Activated T-cell treated with anti-CD3 and anti-CD28 coated beads for 1 hour (primary cell): ENCODE measurements at regions not wholly inside any gene's neighbourhood (a gene's known extent, or its start where the extent isn't known, plus 50 kb on each side); places are given as distances from the start of the nearest gene placed in this dataset.
"Not testable (repeated sequence)": the region's sequence is repeated elsewhere in the genome, so short reads cannot be mapped to it uniquely, and the experiment has no call there.

ENCODE experiments used
- DNase-seq: peaks from one replicate; pipeline ENCODE4 v3.0.0-alpha.2; 2020; ENCODE audit warnings: low read depth

DNA sequence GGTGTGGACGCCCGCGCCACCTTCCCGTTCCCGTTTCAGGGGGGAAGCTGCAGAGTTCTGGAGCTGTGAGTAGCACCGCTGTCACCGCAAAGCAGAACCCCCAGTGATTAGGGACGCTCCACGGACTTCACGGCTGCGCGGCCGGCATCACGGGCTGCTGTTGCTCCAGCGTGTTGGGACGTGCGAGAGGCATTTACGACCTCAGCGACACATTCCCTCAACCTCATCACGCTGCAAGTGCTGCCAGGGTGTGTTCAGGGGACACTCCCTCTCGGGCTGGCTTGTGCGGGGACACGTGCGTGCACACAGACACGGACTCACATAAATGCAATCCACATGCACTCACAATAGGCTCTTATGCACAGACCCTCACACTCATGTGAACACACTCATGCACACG is 187.9 kb downstream of the NPIPB11 start:
- DNase-seq, result not testable (repeated sequence)

DNA sequence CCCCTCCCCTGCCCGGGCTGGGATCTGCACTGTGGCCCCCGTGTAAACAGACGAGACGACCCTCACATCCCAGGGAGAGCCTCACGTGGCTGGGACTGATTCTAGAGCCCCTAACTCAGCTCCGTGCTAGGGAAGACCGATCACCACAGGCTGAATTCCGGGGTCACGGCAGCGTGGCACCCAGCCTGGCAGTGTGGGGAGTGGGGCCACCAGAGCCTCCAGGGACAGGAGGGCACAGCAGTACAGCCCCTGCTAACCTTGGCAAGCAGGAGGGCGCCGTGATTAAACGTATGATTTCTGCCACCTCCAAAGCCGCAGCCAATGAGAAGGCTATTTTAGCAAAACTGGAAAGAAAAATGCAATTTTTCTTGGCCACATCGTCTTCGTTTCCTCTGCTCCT is 188.3 kb downstream of the NPIPB11 start:
- DNase-seq, result not testable (repeated sequence)

DNA sequence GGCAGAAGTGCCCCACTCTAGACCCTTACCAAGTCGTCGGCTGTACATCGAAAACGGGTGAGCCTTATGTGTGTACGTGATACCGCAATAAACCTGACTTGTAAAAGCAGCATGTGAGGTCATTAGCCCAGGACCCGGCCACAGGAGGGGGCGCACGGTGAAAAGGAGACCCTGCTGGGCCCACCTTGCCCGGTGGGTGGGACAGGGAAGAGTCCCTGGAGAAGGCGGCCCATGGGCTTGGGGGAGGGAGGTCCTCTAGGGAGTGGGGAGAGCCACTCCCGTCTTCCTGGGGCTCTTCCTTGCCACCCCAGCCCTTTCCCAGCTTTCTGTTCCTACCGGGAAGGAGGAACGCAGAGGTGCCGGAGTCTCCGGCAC is 188.8 kb downstream of the NPIPB11 start:
- DNase-seq, result not testable (repeated sequence)

DNA sequence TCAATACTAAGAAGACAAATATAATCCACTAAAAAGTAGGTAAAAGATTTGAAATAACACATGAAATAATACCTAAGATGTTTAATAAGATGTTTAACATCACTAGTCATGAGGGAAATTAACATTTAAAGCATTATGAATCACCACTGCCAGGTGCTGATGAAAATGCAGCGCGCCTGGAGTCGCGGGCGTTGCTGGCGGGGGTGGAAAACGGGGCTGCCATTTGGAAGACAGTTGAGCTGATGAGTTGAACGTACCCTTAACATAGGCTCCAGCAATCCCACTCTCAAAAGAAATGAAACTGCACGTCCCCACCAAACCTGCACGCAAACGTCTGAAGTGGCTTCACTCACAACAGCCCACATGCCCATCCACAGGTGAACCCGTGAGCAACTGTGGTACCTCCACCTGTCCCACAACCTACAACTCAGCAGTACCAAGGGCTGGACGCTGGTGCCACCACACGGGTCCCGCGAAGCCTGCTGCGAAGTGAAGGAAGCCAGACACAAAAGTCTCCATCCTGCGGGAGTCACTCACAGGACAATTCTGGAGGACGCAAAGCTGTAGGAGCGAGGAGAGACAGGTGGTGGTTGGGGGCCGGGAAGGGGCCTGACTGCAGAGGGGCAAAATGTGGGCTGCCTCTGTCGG is 189.3 kb downstream of the NPIPB11 start:
- DNase-seq, result not testable (repeated sequence)

DNA sequence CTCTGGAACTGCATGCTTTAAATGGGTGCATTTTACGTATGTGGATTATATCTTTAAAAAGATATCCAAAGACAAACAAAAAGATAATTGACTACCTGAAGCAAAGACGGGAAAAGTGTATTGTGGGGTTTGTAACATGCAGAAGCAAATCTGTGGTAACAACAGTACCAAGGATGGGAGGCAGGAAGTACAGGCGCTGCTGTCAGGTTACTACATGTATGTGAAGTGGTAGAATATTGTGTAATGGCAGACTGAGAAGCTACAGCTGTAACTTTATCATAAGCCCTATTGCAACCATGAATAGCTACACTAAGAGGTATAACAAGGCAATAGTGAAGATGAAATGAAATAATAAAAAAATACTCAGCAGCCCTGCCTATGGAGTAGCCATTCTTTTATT is 192.7 kb downstream of the NPIPB11 start:
- DNase-seq, result not testable (repeated sequence)

DNA sequence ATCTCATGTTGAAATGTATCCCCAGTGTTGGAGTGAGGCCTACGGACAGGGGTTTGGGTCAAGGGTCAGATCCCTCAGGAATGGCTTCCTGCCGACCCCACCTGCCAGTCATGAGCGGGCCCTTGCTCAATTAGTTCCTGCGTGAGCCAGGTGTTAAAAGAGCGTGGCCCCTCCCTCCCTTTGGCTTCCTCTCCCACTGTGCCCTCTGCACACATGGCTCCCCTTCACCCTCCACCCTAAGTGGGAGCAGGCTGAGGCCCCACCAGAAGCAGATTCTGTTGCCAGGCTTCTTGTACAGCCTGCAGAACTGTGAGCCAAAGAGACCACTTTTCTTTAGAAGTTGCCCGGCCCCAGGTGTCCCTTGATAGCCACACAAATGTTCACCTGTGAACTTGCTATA is 193.3 kb downstream of the NPIPB11 start:
- not testable (repeated sequence) for DNase-seq

DNA sequence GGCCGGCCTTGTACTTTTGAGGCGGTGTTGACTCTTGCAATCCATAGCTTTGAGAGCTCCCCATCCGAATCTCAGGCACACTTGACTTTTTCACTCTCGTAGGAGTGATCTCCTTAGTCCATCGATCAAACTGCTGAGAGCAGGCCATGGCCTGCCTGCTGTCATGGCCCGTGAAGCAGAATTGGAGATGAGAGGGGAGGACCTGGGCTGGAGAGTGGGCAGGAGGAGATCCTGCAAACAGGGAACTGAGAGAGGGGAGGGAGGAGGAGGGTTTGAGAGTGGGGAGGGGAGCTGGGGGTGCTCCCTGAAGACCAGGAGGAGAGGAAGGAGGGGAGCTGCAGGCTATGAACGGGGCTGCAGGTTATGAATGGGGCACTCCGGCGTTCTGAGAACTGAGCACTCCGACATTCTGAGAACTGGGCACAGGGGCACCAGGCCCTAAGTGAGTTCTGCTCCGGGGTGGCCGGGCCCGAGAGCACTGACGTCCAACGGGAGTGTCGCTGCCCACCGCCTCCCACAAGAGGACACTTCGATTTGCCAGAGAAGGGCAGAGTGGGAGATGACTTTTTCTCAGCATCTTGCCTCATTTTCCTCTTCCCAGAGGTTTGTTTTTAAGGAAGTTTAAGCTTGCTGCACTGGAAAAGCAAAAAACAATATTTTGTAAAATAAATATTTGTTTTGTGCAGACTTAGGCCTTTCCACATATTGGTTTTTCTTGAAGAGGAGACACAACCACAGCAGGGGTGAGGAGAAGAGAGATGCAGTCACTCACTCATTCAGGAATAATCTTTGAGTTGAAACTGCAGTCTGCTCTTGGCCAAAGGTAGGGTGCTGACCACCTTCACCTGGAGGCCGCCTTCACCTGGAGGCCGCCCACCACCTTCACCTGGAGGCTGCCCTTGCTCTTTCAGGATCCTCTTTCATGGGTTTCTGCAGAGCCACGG is 194.2 kb downstream of the NPIPB11 start:
- DNase-seq, result not testable (repeated sequence)

DNA sequence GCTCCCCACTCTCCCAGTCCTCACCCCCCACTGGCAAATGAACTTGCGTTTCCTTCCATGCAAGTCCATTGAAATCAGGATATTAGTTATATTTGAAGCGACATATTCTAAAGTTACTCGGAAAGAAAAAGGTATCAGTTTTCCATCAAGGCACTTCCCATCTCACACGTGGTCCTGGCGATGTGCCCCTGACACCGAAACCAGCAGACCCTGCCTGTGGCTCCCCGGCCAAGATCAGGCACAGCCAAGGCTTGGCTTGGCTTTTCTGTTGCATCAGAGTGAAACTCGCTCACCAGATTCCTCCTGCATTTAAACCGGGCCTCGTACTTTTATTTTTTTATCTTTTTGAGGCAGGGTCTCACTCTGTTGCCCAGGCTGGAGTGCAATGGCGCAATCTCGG is 195.1 kb downstream of the NPIPB11 start:
- not testable (repeated sequence) for DNase-seq

DNA sequence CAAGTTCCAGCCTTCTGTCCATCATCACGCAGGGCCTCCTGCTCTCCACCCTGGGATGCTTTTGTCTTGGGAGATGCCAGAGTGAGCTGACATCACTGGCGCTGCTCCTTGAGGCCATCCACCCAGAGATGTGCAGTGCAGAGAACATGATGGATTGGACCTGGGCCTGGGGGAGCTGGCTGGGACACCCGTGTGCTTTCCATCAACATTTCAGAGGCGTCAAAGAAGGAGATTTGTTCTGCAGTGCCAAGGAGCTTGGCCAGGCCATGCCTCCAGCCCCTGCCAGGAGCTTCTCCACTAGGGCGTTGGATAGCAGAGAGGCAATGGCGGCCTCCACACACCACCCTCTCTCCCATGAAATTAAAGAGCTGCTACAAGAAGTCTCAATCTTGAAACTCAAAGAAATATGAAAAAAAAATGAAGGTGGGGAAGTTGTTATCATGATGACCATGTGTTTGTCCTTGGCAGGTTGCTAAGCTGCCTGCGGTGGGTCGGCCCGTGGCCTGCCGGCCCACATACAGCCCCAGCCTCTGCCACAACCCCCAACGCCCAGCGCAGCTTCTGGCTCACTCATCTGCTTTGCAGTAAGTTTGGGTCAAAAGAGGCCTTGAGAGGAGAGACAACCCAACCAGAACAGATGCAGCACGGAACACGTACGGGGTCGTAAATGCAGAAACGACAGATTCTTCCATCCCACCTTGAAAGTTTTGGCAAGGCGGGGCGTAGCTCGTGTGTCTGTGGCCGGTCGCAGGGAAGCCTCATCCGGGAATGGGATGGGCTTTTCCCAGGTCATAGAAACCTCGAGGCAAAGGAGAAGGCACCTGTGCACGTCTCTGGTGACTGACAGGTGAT is 196.0 kb downstream of the NPIPB11 start:
- DNase-seq, result not testable (repeated sequence)

DNA sequence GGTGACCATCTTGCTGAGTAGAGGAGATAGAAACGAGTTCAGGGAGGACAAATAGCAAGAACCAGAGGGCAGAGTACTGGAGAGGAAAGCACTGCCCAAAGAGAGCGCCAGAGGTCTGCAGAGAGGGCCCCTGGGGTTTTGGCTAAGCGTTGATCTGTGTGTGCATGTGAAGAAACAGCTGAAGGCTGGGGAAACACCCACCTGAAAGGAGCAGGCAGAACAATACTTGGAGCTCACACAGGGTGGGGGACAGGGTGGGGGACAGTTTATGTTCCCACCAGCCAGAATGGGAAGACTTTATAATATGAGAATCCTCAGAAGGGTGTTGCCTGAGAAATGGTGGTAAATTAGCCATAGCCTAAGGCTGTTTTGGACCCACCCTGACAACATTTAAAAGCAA is 200.4 kb downstream of the NPIPB11 start:
- not testable (repeated sequence) for DNase-seq

DNA sequence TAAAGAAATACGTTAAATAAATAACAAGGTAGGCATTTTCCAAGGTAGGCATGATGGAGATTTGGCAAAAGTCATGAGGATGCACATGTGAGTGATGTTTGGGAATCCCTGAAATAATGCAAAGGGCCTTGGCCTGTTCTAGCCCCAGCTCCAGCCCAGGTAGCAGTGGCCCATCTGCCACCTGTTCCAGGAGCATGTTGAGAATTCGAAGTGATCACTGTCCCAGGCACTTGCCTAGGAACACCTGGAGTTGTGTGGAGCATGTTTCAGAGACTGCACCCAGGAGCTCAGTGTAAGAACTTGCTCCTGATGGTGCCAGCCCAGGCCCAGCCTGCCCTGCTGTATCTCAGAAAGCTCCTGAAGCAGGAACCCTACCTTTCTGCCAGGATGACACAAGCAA is 201.4 kb downstream of the NPIPB11 start:
- not testable (repeated sequence) for DNase-seq

DNA sequence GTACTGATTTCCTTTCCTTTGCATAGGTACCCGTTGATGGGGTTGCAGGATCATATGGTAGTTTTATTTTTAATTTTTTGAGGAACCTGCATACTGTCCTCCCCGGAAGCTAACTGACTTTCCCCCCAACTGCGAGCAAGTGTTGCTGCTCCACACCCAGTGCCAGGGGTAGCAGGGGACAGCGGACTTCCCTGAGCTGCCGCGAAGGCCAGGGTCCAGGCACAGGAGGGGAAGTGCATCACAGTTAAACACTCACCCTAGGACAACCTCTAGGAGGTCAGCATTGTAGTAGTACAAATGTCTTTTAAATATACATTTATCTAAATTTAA is 201.7 kb downstream of the NPIPB11 start:
- no peak for DNase-seq

DNA sequence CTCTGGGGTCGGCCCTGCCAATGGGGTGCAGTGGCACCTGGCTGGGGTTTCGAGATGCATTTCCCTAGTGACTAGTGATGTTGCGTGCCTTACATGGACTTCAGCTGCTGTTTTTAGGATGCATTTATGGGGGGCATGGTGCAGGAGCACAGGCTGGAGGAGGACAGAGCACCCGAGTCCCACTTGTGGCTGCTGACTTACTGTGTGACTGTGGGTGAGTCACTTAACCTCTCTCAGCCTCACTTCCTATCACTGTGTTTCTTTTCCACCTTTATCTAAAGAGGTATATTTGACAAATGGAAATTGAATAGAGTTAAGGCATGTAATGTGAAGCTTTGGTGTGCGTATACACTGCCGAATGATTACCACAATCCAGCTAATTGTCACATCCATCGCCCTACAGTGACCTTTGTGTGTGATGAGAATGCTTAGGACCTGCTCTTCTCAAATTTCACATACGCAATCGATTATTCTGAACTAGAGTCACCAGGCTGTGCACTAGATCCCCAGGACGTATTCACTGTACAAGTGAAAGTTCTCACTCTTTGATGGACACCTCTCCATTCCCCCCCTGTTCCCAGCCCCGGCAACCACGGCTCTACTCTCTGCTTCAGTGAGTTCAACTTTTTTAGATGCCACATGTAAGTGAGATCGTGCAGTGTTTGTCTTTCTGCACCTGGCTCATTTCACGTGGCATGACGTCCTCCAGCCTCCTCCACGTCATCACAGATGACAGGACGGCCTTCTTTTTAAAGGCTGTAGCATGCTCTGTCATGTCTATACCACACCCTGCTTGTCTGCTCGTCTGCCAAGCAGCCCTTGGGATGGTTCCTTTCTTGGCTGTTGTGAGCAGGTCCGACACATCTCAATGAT is 202.3 kb downstream of the NPIPB11 start:
- not testable (repeated sequence) for DNase-seq

DNA sequence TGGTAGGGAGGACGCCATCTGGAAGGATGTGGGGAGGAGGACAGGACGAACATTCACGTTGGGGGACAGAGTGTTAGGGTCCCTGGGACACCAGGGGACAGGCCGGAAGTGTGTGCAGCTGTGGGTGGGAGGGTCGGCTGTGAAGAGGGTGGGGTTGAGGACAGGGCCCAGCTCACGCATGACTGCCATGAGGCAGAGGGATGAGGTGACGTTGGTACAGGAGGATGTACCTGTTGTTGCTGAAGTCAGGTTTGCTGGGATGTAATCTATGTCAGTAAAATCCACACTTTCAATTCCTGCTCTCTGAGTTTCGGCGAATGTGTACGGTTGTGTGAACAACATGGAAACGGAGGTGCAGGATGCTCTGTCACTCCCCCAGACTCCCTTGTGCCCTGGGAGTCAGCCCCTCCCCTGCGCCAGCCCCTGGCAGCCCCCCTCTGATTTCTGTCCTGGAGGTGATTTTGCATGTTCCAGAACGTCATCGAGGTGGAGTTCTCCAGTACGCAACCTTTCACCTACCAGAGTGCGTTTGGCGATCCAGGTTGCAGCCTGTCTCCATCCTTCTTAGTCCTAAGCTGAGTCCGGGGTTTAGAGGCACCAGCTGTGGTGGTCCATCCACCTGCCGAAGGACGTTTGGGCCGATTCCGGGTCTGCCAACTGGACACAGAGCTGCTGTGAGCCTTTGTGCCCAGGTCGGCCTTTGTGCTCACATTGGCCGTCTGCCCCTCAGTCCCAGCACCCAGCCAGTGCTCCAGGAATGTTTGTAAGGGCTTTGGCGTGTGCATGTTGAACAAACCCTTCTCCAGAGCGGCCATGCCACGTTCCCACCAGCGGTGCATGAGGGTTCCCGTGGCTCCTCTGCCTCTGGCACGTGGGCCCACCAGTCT is 203.2 kb downstream of the NPIPB11 start:
- DNase-seq, result not testable (repeated sequence)

DNA sequence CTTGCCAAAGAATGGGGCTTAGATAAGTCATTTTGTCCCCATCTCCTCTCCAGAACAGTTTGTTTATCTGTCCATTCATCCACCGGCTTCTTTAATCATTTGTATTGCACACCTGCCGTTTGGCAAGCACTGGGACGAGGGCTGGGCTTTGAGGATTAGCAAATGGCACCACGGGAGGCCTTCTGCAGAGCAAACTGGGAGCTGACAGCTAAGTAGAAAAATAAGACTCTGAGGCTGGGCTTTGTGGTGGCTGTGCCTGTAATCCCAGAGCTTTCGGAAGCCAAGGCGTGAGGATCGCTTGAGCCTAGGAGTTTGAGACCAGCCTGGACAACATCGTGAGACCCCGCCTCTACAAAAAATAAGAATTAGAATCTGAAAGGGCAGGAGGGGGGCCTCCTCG is 203.9 kb downstream of the NPIPB11 start:
- not testable (repeated sequence) for DNase-seq

DNA sequence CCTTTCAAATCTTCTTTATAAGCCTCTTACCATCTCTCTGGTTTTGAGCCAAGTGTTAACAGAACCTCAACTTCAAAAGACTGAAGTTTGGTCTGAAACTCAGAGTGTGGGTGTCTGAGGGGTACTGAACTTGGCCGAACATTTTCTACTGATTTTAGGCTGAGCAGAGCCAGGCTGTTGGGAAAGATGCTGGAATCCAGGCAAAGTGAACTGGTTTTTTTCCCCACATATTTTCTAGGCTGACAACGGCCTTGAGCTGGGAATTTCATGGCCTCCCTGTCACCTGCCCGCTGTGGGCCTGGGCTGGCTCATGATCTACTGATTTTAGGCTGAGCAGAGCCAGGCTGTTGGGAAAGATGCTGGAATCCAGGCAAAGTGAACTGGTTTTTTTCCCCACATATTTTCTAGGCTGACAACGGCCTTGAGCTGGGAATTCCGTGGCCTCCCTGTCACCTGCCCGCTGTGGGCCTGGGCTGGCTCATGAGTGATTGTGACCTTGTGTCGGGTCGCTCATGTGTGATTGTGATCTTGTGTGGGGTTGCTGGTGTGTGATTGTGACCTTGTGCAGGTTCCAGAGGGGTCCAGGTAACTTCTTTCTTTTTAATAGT is 204.4 kb downstream of the NPIPB11 start:
- DNase-seq, result not testable (repeated sequence)

DNA sequence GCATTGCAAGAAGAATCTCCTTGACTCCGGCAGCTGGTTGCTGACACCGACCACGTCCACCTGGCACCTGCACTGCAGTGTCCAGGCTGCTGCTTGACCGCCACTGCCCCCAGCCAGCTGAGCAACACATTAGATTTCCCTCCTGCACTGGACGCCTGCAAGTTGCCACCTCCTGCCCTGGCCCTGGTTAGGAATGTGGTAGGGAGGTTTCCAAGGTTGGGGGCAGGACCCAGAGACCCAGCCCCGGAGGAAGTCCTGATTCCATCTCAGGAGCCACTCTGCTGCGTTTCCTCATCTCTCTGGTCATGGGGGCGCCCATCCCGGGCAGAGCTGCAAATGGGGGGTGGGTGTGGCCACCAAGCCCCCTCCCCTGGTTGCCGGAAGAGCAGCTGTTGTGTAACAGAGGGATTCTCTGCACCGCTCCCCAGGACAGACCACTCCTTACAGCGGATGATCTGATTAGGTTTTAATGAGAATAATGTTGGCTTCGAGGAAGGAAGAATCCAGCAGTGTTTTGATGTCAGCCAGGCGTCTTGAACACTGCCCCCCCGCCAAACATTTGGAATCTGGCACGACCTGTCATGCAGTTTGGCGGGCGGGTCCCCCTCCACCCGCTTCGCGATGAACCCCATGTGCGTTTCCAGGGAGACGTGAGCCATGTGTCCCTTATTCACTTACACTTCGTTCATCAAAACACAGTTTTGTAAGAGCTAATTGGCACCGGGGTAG is 205.1 kb downstream of the NPIPB11 start:
- not testable (repeated sequence) for DNase-seq

DNA sequence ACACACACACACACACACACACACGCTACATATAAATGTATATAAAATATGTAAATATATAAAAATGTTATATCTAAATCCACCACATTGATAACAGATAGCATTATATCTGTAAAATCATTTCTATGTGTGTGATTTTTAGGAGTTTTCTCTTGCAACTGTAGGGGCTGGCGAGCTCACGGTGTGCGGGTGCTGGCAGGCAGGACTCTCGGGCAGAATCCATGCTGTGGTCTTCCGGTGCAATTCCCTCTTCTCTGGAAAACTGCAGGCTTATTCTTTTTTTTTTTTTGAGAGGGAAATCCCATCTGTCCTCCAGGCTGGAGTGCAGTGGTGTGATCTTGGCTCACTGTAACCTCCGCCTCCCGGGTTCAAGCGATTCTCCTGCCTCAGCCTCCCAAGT is 205.8 kb downstream of the NPIPB11 start:
- DNase-seq, result not testable (repeated sequence)

DNA sequence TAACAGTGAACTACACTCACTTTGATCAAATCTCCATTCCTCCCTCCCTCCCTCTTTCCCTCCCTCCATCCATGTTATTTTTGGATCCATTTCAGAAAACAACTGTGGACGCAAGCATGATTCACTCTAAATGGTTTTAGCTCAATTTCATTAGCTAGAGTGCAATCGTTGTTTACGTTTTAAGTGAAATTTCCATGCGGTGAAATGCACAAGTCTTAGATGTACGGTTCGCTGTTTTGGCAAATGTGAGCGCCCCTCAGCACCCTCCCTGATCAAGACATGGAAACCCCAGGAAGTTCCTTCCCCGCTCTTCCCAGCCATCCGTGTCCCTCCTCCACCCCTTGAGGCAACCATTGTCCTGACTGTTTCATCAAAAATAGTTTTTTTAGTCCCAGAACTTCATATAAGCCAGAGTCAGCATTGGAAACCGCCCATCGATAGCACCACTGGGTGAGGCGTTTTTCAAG is 206.3 kb downstream of the NPIPB11 start:
- not testable (repeated sequence) for DNase-seq
